Neural progenitor cell (in vitro differentiated cells): ENCODE measurements at regions not wholly inside any gene's neighbourhood (a gene's known extent, or its start where the extent isn't known, plus 50 kb on each side); places are given as distances from the start of the nearest gene placed in this dataset.
"Not testable (repeated sequence)": the region's sequence is repeated elsewhere in the genome, so short reads cannot be mapped to it uniquely, and the experiment has no call there.

Source experiments
- DNase-seq: peaks from one replicate; pipeline ENCODE4 v3.0.0-alpha.2; 2016; ENCODE audit warnings: low spot score
- H2AFZ ChIP-seq: fragments of 200-600 bp; sonication (generic); replicated peaks from 2 replicates; pipeline ENCODE4 v1.6.1; 2016; ENCODE audit warnings: antibody characterized with exemption
- H3F3A ChIP-seq: fragments of 200-600 bp; sonication (generic); 2 replicates; pipeline ENCODE4 v1.6.1; 2016; ENCODE audit warnings: antibody characterized with exemption, low read depth
- H3K27ac ChIP-seq: fragments of 200-600 bp; sonication (generic); 2 replicates; pipeline ENCODE4 v1.5.1; 2016; ENCODE audit warnings: mild to moderate bottlenecking
- H3K27me3 ChIP-seq: fragments of 200-600 bp; sonication (generic); 2 replicates; pipeline ENCODE4 v1.6.1; 2016; ENCODE audit warnings: mild to moderate bottlenecking, moderate library complexity
- H3K36me3 ChIP-seq: fragments of 200-600 bp; sonication (generic); 2 replicates; pipeline ENCODE4 v1.5.1; 2016
- H3K4me1 ChIP-seq: fragments of 200-600 bp; sonication (generic); 2 replicates; pipeline ENCODE4 v1.6.1; 2016; ENCODE audit warnings: mixed run types
- H3K4me2 ChIP-seq: fragments of 200-600 bp; sonication (generic); 2 replicates; pipeline ENCODE4 v1.6.1; 2016
- H3K4me3 ChIP-seq: fragments of 200-600 bp; sonication (generic); 2 replicates; pipeline ENCODE4 v1.5.1; 2016
- H3K79me2 ChIP-seq: fragments of 200-600 bp; sonication (generic); 2 replicates; pipeline ENCODE4 v1.6.1; 2016; ENCODE audit warnings: low read depth
- H3K9ac ChIP-seq: fragments of 200-600 bp; sonication (generic); 2 replicates; pipeline ENCODE4 v1.6.1; 2016
- H3K9me3 ChIP-seq: fragments of 200-600 bp; sonication (generic); 2 replicates; pipeline ENCODE4 v1.5.1; 2016; ENCODE audit warnings: low read depth
- H4K20me1 ChIP-seq: fragments of 200-600 bp; sonication (generic); 2 replicates; pipeline ENCODE4 v1.6.1; 2016; ENCODE audit warnings: low read depth
- H3K27ac Mint-ChIP-seq: 3 replicates; pipeline ENCODE4 v1.8.0; 2021; ENCODE audit warnings: mixed read lengths
- H3K27me3 Mint-ChIP-seq: 2 replicates; pipeline ENCODE4 v1.8.0; 2022; ENCODE audit warnings: low read depth, mild to moderate bottlenecking, inconsistent platforms, moderate library complexity, mixed read lengths; ENCODE audit not compliant: insufficient read depth
- H3K36me3 Mint-ChIP-seq: 3 replicates; pipeline ENCODE4 v1.8.0; 2021; ENCODE audit warnings: mixed read lengths
- H3K4me1 Mint-ChIP-seq: 3 replicates; pipeline ENCODE4 v1.8.0; 2021; ENCODE audit warnings: mixed read lengths
- H3K4me3 Mint-ChIP-seq: 3 replicates; pipeline ENCODE4 v1.8.0; 2021; ENCODE audit warnings: mild to moderate bottlenecking, moderate library complexity, mixed read lengths
- H3K9me3 Mint-ChIP-seq: 3 replicates; pipeline ENCODE4 v1.8.0; 2020; ENCODE audit warnings: mixed read lengths
- CTCF ChIP-seq: fragments of 200-600 bp; sonication (generic); IDR thresholded peaks from 2 replicates; pipeline ENCODE4 v1.5.1; 2017; ENCODE audit warnings: antibody characterized with exemption, mild to moderate bottlenecking
- EZH2 ChIP-seq: fragments of 200-600 bp; sonication (generic); IDR thresholded peaks from 2 replicates; pipeline ENCODE4 v1.6.1; 2017; ENCODE audit warnings: antibody characterized with exemption, mild to moderate bottlenecking, moderate library complexity
- EZH2phosphoT487 ChIP-seq: fragments of 200-600 bp; sonication (generic); IDR thresholded peaks from 2 replicates; pipeline ENCODE4 v1.6.1; 2017; ENCODE audit warnings: antibody characterized with exemption

- no peaks in the 10 kb centered on the region for H3K36me3 ChIP-seq
- no peaks in the 10 kb centered on the region for H4K20me1 ChIP-seq
- H3K27me3 Mint-ChIP-seq, result peaks cover 5% of the 10 kb centered on the region
- no peak overlapping the region for H3K27ac Mint-ChIP-seq
- DNase-seq, result no peak
- H3K4me3 ChIP-seq, result peak overlapping the region; percentile 88
- H3K4me2 ChIP-seq, result peak overlapping the region; percentile 99
- H3K4me1 ChIP-seq, result no peaks in the 10 kb centered on the region
- H3K9ac ChIP-seq, result no peak overlapping the region
- H3K9me3 ChIP-seq, result no peaks in the 10 kb centered on the region
- peaks cover 8% of the 10 kb centered on the region for H3F3A ChIP-seq
- TF ChIP-seq EZH2phosphoT487 (no peak), EZH2 (no peak), CTCF (no peak)
- H3K27me3 ChIP-seq, result no peaks in the 10 kb centered on the region
- no peaks in the 10 kb centered on the region for H3K9me3 Mint-ChIP-seq
- peak overlapping the region; percentile 86 for H3K4me3 Mint-ChIP-seq
- peak overlapping the region; percentile 85 for H2AFZ ChIP-seq
- H3K36me3 Mint-ChIP-seq, result peaks cover 8% of the 10 kb centered on the region
- H3K27ac ChIP-seq, result no peak overlapping the region
- H3K79me2 ChIP-seq, result peaks cover 3% of the 10 kb centered on the region
- H3K4me1 Mint-ChIP-seq, result peaks cover 16% of the 10 kb centered on the region
These were observed 70.2 kb upstream of the LPCAT1 start for GRCh38 chr5:1593903-1594356.

DNA sequence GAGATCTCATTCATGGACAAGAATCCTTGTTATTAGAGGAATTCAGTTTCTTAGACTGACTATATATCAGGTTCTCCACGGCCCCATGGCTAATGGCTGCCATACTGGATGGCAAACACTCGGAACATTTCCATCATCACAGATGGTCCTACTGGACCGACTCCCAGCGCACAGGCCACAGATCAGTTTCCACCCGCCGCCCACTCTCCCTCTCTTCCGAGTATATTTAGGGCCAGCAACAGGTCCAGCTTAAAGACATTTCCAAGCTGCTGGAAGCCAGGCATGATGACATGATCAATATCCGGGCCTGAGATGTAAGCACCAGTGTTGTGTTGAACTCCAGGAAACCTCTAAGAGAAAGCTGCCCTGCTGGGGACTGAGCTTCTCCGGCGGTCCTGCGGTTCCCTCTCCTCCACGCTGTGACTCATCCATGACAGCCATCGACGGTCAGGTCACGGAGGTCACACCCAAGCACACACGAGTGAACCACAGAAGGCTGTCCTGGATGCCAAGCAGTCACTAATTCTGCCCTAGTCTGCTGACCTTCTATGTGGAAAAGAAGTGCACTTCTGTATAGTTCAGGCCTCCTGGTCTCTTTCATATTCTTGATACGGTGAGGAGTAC, 64.4 kb upstream of the LPCAT1 start:
- H3K4me1 ChIP-seq, H3K36me3 ChIP-seq, H3K9ac ChIP-seq, H3K27ac Mint-ChIP-seq, H3K4me1 Mint-ChIP-seq, H4K20me1 ChIP-seq, H3K9me3 Mint-ChIP-seq, DNase-seq, H3K4me2 ChIP-seq, H3K4me3 Mint-ChIP-seq, H3K27ac ChIP-seq, H3K9me3 ChIP-seq, H2AFZ ChIP-seq, H3K79me2 ChIP-seq, H3K4me3 ChIP-seq, H3K27me3 ChIP-seq, H3K27me3 Mint-ChIP-seq, H3F3A ChIP-seq: not testable (repeated sequence)
- H3K36me3 Mint-ChIP-seq, result peaks cover 46% of the 10 kb centered on the region

GRCh38 chr5:1583081-1583875, 59.5 kb upstream of the LPCAT1 start:
- H3K9me3 ChIP-seq, H3K4me2 ChIP-seq, H3K4me1 ChIP-seq, H3K4me3 Mint-ChIP-seq, DNase-seq, H3K27me3 ChIP-seq, H3K9me3 Mint-ChIP-seq, H2AFZ ChIP-seq, H3K79me2 ChIP-seq, H3K4me3 ChIP-seq, H3K4me1 Mint-ChIP-seq, H3K27ac Mint-ChIP-seq, H3K27me3 Mint-ChIP-seq, H3K36me3 ChIP-seq, H3K27ac ChIP-seq, H4K20me1 ChIP-seq, H3F3A ChIP-seq, H3K9ac ChIP-seq: not testable (repeated sequence)
- peaks cover 54% of the 10 kb centered on the region for H3K36me3 Mint-ChIP-seq

- not testable (repeated sequence) for H3K27ac Mint-ChIP-seq, H3K4me3 Mint-ChIP-seq, H3K4me2 ChIP-seq, H3K4me1 ChIP-seq, DNase-seq, H3K9ac ChIP-seq, H4K20me1 ChIP-seq, H3K9me3 ChIP-seq, H3F3A ChIP-seq, H3K27ac ChIP-seq, H3K9me3 Mint-ChIP-seq, H3K27me3 Mint-ChIP-seq, H3K79me2 ChIP-seq, H3K36me3 ChIP-seq, H3K4me3 ChIP-seq, H3K4me1 Mint-ChIP-seq, H3K27me3 ChIP-seq, H2AFZ ChIP-seq
- peaks cover 41% of the 10 kb centered on the region for H3K36me3 Mint-ChIP-seq
These were observed 55.6 kb upstream of the LPCAT1 start for GRCh38 chr5:1579389-1579788.

GRCh38 chr5:1576851-1577250, 53.1 kb upstream of the LPCAT1 start:
- not testable (repeated sequence) for H3K27ac ChIP-seq, DNase-seq, H3F3A ChIP-seq, H3K36me3 ChIP-seq, H3K9me3 Mint-ChIP-seq, H3K27ac Mint-ChIP-seq, H3K9me3 ChIP-seq, H3K79me2 ChIP-seq, H3K4me3 ChIP-seq, H3K27me3 ChIP-seq, H3K4me3 Mint-ChIP-seq, H3K4me1 Mint-ChIP-seq, H2AFZ ChIP-seq, H4K20me1 ChIP-seq, H3K27me3 Mint-ChIP-seq, H3K4me2 ChIP-seq, H3K9ac ChIP-seq, H3K4me1 ChIP-seq
- peaks cover 40% of the 10 kb centered on the region for H3K36me3 Mint-ChIP-seq

- not testable (repeated sequence) for H3K36me3 ChIP-seq, H3K4me1 Mint-ChIP-seq
These were observed 52.4 kb upstream of the LPCAT1 start for GRCh38 chr5:1575991-1576714.

GRCh38 chr5:1575491-1575890, 51.7 kb upstream of the LPCAT1 start:
- H3K27me3 ChIP-seq, H3K27me3 Mint-ChIP-seq, H3K9ac ChIP-seq, H3K27ac ChIP-seq, H2AFZ ChIP-seq, H3K4me3 Mint-ChIP-seq, H3K4me1 ChIP-seq, H3K4me3 ChIP-seq, H3K36me3 ChIP-seq, H3K27ac Mint-ChIP-seq, H3K4me1 Mint-ChIP-seq, DNase-seq, H3K9me3 Mint-ChIP-seq, H3F3A ChIP-seq, H4K20me1 ChIP-seq, H3K4me2 ChIP-seq, H3K9me3 ChIP-seq, H3K79me2 ChIP-seq: not testable (repeated sequence)
- peaks cover 48% of the 10 kb centered on the region for H3K36me3 Mint-ChIP-seq

More at GRCh38 chr5:1575991-1576714, 52.4 kb upstream of the LPCAT1 start:
- H3K27ac Mint-ChIP-seq, H3K79me2 ChIP-seq, H3K4me1 ChIP-seq, H3K4me3 ChIP-seq, H3K27me3 Mint-ChIP-seq, H3F3A ChIP-seq, H3K27me3 ChIP-seq, H3K4me3 Mint-ChIP-seq, H3K9ac ChIP-seq, H3K27ac ChIP-seq, H2AFZ ChIP-seq, DNase-seq, H4K20me1 ChIP-seq, H3K4me2 ChIP-seq, H3K9me3 ChIP-seq, H3K9me3 Mint-ChIP-seq: not testable (repeated sequence)
- peaks cover 44% of the 10 kb centered on the region for H3K36me3 Mint-ChIP-seq
